Ishikawa (cell line): ENCODE measurements at regions not wholly inside any gene's neighbourhood (a gene's known extent, or its start where the extent isn't known, plus 50 kb on each side); places are given as distances from the start of the nearest gene placed in this dataset.

ENCODE experiments used
- CEBPB ChIP-seq: IDR thresholded peaks from 2 replicates; pipeline ENCODE4 v1.6.1; 2012
- CREB1 ChIP-seq: IDR thresholded peaks from 2 replicates; pipeline ENCODE4 v1.6.1; 2012; ENCODE audit warnings: low read depth
- EGR1 ChIP-seq: IDR thresholded peaks from 2 replicates; pipeline ENCODE4 v1.6.1; 2012
- EP300 ChIP-seq: IDR thresholded peaks from 2 replicates; pipeline ENCODE4 v1.6.1; 2012; ENCODE audit warnings: borderline replicate concordance
- FOXM1 ChIP-seq: IDR thresholded peaks from 2 replicates; pipeline ENCODE4 v1.6.1; 2012; ENCODE audit warnings: low read depth, borderline replicate concordance
- NFIC ChIP-seq: IDR thresholded peaks from 2 replicates; pipeline ENCODE4 v1.6.1; 2012
- RAD21 ChIP-seq: IDR thresholded peaks from 2 replicates; pipeline ENCODE4 v1.6.1; 2012; ENCODE audit warnings: low read depth
- TAF1 ChIP-seq: IDR thresholded peaks from 2 replicates; pipeline ENCODE4 v1.6.1; 2012; ENCODE audit warnings: low read depth, mild to moderate bottlenecking
- TCF12 ChIP-seq: IDR thresholded peaks from 2 replicates; pipeline ENCODE4 v1.6.1; 2012; ENCODE audit warnings: low read depth
- TEAD4 ChIP-seq: IDR thresholded peaks from 2 replicates; pipeline ENCODE4 v1.6.1; 2012
- YY1 ChIP-seq: IDR thresholded peaks from 2 replicates; pipeline ENCODE4 v1.6.1; 2012; ENCODE audit warnings: low read depth
- ZBTB7A ChIP-seq: IDR thresholded peaks from 2 replicates; pipeline ENCODE4 v1.6.1; 2012; ENCODE audit warnings: low read depth
- TF ChIP-seq, protein P1 (sequence below): IDR thresholded peaks from 2 replicates; pipeline ENCODE4 v1.6.1; 2012
- TF ChIP-seq, protein P2 (sequence below): IDR thresholded peaks from 2 replicates; pipeline ENCODE4 v1.6.1; 2012
- TF ChIP-seq, protein P3 (sequence below): IDR thresholded peaks from 2 replicates; pipeline ENCODE4 v1.6.1; 2012; ENCODE audit warnings: low read depth, mild to moderate bottlenecking

DNA sequence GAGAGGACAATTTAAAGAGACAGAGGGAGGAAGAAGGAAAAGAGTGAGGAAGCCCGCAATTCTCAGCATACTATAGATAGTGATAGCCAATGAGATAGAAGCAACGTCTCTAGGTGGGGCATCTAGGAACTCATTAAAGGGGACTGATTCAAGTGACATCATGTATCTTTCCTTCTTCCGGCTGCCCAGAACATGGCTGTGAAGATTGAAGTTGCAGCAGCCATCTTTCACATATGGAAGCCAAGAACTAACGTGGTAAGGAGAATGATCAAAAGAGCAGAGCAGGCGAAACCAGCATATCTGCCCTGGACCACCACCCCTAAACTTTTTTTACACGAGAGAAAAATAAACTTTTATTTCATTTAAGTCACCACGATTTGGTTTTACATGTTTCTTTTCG lies 133.8 kb downstream of the DDX53 start:
- TF ChIP-seq, protein P1, sequence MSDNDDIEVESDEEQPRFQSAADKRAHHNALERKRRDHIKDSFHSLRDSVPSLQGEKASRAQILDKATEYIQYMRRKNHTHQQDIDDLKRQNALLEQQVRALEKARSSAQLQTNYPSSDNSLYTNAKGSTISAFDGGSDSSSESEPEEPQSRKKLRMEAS = no peak
- TF ChIP-seq TCF12 (no peak), EGR1 (no peak), RAD21 (no peak), CEBPB (no peak), NFIC (no peak)
- TF ChIP-seq, protein P2, sequence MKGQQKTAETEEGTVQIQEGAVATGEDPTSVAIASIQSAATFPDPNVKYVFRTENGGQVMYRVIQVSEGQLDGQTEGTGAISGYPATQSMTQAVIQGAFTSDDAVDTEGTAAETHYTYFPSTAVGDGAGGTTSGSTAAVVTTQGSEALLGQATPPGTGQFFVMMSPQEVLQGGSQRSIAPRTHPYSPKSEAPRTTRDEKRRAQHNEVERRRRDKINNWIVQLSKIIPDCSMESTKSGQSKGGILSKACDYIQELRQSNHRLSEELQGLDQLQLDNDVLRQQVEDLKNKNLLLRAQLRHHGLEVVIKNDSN = no peak

DNA sequence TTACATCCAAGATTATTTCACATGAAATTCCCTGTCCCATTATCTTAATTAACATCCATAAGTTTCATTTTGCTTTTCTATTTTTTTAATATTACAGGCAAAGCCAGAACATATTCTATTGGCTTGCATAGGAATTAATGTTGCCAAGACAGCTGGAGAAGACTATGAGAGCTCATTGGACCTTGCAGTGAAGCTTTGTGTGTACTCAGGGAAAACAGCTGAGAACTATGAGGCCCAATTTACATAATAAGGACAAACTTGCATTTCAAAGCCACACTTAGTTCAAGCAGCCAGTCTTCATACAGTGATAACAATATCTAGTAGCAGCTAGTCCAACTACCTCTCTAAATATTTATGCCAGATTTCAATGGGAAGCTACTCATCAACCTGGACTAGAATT lies 134.4 kb downstream of the DDX53 start:
- TF ChIP-seq TAF1 (no peak), ZBTB7A (no peak), TEAD4 (no peak), EP300 (no peak)

DNA sequence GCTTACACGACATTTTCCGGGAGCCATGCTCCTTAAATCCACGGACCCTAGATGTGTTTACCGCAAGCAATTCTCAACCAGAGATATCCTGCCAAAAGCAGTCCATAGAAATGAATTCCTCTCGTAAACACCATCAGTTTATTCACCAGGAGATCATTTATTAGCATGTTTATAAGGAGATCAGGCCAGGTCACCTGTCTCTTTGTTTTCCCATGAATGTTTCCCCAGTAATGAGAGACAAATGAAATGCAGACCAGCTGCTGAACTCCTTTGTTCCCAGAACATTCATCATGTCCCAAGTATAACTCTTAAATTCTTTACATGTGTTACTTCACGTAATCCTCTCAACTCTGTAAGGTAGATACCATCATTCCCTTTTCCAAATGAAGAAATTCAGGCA lies 137.1 kb downstream of the DDX53 start:
- TF ChIP-seq, protein P3, sequence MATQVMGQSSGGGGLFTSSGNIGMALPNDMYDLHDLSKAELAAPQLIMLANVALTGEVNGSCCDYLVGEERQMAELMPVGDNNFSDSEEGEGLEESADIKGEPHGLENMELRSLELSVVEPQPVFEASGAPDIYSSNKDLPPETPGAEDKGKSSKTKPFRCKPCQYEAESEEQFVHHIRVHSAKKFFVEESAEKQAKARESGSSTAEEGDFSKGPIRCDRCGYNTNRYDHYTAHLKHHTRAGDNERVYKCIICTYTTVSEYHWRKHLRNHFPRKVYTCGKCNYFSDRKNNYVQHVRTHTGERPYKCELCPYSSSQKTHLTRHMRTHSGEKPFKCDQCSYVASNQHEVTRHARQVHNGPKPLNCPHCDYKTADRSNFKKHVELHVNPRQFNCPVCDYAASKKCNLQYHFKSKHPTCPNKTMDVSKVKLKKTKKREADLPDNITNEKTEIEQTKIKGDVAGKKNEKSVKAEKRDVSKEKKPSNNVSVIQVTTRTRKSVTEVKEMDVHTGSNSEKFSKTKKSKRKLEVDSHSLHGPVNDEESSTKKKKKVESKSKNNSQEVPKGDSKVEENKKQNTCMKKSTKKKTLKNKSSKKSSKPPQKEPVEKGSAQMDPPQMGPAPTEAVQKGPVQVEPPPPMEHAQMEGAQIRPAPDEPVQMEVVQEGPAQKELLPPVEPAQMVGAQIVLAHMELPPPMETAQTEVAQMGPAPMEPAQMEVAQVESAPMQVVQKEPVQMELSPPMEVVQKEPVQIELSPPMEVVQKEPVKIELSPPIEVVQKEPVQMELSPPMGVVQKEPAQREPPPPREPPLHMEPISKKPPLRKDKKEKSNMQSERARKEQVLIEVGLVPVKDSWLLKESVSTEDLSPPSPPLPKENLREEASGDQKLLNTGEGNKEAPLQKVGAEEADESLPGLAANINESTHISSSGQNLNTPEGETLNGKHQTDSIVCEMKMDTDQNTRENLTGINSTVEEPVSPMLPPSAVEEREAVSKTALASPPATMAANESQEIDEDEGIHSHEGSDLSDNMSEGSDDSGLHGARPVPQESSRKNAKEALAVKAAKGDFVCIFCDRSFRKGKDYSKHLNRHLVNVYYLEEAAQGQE = no peak
- TF ChIP-seq CEBPB = no peak
- no peak for TF ChIP-seq CREB1
- TF ChIP-seq NFIC = no peak
- TF ChIP-seq, protein P2 = no peak
- TF ChIP-seq TCF12 = no peak
- TF ChIP-seq RAD21 = no peak
- TF ChIP-seq YY1 = no peak
- TF ChIP-seq EGR1 = no peak
- TF ChIP-seq EP300 = no peak
- TF ChIP-seq FOXM1 = no peak
- no peak for TF ChIP-seq TAF1
- TF ChIP-seq TEAD4 = no peak
- TF ChIP-seq ZBTB7A = no peak
- TF ChIP-seq, protein P1 = no peak

DNA sequence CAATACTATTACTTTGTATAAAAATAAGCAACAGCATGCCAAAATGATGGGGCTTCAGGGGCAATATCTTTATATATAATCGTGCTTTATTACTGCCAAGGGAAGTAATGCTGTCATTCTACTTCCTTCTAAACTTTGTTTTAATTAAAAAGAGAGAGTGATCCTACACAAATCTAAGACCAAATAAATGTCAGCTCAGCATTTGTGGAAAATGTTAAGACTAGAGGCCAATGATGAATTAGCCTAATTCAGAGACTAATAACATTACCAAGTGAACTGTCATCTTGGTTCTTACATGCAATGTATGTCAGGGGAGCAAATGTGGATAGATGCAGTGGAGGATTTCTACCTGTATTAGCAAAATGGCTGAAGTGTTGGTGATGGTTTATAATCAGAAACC lies 166.4 kb upstream of the PTCHD1 start:
- TF ChIP-seq, protein P2 = no peak
- TF ChIP-seq, protein P1 = no peak

DNA sequence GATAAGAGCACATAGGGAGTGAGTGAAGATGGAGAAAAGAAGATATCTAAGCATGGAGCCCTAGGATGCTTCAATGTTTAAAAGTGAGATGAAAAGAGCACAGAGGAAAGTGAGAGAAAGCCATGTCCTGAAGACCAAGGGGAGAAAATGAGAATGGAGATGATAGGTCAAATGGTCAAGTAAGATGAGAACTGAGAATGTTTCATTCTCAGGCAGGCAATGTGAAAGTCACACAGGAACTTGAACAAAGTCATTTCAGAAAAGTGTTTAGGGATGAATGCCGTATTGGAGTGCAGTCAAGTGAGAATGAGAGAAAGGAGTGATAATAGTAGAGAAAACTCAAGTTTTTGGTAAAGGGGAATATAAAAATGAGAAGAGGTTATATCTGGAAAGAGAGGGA lies 148.7 kb upstream of the PTCHD1 start:
- TF ChIP-seq, protein P2 = no peak
- no peak for TF ChIP-seq EP300
- TF ChIP-seq, protein P3 = no peak
- TF ChIP-seq CREB1 = no peak
- no peak for TF ChIP-seq TAF1
- no peak for TF ChIP-seq RAD21
- TF ChIP-seq TCF12 = no peak
- no peak for TF ChIP-seq NFIC
- no peak for TF ChIP-seq ZBTB7A
- TF ChIP-seq, protein P1 = no peak
- no peak for TF ChIP-seq FOXM1
- TF ChIP-seq YY1 = no peak
- no peak for TF ChIP-seq TEAD4
- no peak for TF ChIP-seq EGR1
- TF ChIP-seq CEBPB = no peak

DNA sequence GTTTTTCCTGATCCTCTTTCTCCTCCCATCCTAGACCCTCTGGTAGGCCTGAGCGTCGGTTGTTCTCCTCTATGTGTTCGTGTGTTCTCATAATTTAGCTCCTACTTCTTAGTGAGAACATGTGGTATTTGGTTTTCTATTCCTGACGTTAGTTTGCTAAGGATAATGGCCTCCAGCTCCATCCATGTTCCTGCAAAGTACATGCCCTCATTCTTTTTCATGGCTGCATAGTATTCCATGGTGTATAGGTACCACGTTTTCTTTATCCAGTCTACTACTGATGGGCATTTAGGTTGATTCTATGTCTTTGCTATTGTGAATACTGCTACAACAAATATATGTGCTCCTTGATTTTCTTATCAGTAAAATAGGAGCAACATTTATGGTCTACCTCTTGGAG lies 146.8 kb upstream of the PTCHD1 start:
- TF ChIP-seq FOXM1 (no peak), YY1 (no peak), RAD21 (no peak), EP300 (no peak), CREB1 (no peak), NFIC (no peak), TCF12 (no peak)
- TF ChIP-seq, protein P1 = no peak
